ENCODE measurements at regions not wholly inside any gene's neighbourhood (a gene's known extent, or its start where the extent isn't known, plus 50 kb on each side); places are given as distances from the start of the nearest gene placed in this dataset.

DNA sequence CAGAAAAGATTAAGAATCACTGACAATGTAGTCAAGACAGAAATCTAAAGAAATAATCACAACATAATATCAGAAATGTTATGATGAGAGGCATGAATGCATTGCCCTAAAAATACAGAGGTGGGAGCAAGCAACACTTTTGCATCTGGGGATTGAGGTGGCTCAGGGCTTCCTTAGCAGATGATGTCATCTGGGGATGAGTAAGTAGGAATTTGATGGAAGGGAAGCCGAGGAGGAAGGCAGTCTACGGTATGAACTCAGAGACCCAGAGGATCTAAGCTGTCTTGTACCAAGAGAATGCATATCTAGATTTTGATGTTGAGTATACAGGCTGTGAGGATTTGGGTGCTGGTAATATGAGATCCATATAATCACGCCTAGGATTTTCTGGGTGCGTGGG is 193.0 kb upstream of the SNX19 start:
- Histone ChIP-seq H3K27ac (ENCODE audit: low read length) (no peak overlapping the region), H3K4me1 (ENCODE audit: low read length) (0 out of 2 replicates have a peak, but pooled peaks cover 9% of the 10 kb centered on the region), H3K27me3 (ENCODE audit: low read depth, low read length) (peaks cover 13% of the 10 kb centered on the region), H3K4me2 (ENCODE audit: low read length) (no peak overlapping the region), H3K79me2 (ENCODE audit: low read length) (no peaks in the 10 kb centered on the region), H4K20me1 (ENCODE audit: insufficient read depth, low read length) (no peaks in the 10 kb centered on the region), H3K36me3 (replicated peaks; ENCODE audit: low read depth, low read length) (no peaks in the 10 kb centered on the region), H3K4me3 (ENCODE audit: low read length) (no peak overlapping the region), H3K9ac (ENCODE audit: low read length) (no peak overlapping the region), H3K9me3 (ENCODE audit: insufficient read depth, low read length) (no peaks in the 10 kb centered on the region), H2AFZ (ENCODE audit: low read depth, low read length) (no peak overlapping the region)
- TF ChIP-seq, protein P1, sequence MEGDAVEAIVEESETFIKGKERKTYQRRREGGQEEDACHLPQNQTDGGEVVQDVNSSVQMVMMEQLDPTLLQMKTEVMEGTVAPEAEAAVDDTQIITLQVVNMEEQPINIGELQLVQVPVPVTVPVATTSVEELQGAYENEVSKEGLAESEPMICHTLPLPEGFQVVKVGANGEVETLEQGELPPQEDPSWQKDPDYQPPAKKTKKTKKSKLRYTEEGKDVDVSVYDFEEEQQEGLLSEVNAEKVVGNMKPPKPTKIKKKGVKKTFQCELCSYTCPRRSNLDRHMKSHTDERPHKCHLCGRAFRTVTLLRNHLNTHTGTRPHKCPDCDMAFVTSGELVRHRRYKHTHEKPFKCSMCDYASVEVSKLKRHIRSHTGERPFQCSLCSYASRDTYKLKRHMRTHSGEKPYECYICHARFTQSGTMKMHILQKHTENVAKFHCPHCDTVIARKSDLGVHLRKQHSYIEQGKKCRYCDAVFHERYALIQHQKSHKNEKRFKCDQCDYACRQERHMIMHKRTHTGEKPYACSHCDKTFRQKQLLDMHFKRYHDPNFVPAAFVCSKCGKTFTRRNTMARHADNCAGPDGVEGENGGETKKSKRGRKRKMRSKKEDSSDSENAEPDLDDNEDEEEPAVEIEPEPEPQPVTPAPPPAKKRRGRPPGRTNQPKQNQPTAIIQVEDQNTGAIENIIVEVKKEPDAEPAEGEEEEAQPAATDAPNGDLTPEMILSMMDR (IDR thresholded peaks at IDR 0.05; ENCODE audit: low read depth, low read length), result no peak
- TF ChIP-seq EZH2phosphoT487 (IDR thresholded peaks at IDR 0.05; ENCODE audit: low read depth), result no peak

DNA sequence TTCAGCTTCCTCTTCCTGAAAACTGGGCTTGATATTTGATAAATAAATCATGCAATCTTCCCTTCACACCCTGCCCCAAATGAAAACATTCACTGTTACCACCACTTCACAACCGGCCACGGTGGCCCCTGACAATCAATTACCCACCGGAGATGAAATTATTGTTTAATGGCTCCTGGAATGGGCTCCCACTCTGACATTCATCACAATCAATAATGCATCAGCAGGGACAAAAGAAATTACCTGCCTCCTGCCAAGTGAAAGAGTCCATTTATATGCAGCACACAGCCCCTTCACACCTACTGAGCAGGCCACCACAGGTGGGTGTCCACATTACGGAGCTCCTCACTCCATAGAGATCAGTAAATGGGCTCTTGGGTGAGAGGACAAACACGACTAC is 193.5 kb upstream of the SNX19 start:
- Histone ChIP-seq H3K27me3 (ENCODE audit: low read depth, low read length) (peaks cover 10% of the 10 kb centered on the region), H3K4me3 (ENCODE audit: low read length) (no peak overlapping the region), H2AFZ (ENCODE audit: low read depth, low read length) (no peak overlapping the region), H3K9me3 (ENCODE audit: insufficient read depth, low read length) (no peaks in the 10 kb centered on the region), H3K27ac (ENCODE audit: low read length) (no peak overlapping the region), H3K4me1 (ENCODE audit: low read length) (0 out of 2 replicates have a peak, but pooled peaks cover 6% of the 10 kb centered on the region), H3K79me2 (ENCODE audit: low read length) (no peaks in the 10 kb centered on the region), H3K4me2 (ENCODE audit: low read length) (no peak overlapping the region), H3K9ac (ENCODE audit: low read length) (no peak overlapping the region), H3K36me3 (replicated peaks; ENCODE audit: low read depth, low read length) (no peaks in the 10 kb centered on the region), H4K20me1 (ENCODE audit: insufficient read depth, low read length) (no peaks in the 10 kb centered on the region)
- TF ChIP-seq, protein P1 (IDR thresholded peaks at IDR 0.05; ENCODE audit: low read depth, low read length), result no peak
- TF ChIP-seq EZH2phosphoT487 (IDR thresholded peaks at IDR 0.05; ENCODE audit: low read depth), result no peak

DNA sequence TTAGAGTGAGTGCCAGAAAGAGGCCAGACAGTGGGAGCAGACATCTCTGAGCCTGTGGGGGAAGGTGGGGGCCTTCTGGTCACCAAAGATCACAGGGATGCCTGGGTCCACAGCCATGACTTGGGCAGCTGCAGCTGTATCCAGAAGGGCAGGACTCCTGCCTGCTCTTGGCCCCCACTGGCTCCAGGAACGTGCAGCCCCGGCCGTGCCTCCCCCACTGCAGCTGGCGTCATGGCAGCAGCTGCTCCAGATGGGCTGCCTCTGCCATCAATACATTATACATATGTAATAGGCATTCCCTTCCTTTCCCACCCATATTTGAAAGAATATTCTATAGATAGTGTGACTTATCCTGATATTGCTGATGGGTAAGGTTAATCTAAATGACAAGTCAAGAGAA is 195.5 kb upstream of the SNX19 start:
- Histone ChIP-seq H3K27me3 (ENCODE audit: low read depth, low read length) (peaks cover 8% of the 10 kb centered on the region), H3K79me2 (ENCODE audit: low read length) (no peaks in the 10 kb centered on the region)
- TF ChIP-seq, protein P1 (IDR thresholded peaks at IDR 0.05; ENCODE audit: low read depth, low read length), result no peak
- TF ChIP-seq EZH2phosphoT487 (IDR thresholded peaks at IDR 0.05; ENCODE audit: low read depth), result no peak

DNA sequence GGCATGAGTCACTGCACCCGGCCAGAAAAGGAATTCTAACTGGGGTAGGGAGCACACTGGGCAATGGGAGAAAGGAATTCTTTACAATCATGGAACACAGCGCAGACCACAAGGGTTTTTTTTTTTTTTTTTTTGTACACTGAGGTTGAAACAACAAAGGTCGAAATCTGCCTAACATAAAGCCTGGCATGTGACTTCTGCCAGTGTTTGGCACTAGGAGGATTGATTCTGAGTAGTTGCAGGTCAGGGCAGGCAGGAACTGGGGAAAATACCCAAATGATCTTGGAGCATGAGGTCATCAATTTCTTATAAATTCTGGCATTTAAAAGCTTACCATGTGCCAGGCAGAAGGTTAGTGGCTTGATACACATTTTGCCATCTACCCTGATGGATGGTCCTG is 202.0 kb upstream of the SNX19 start:
- Histone ChIP-seq H3K79me2 (ENCODE audit: low read length) (no peaks in the 10 kb centered on the region), H3K4me2 (ENCODE audit: low read length) (no peak overlapping the region), H3K27me3 (ENCODE audit: low read depth, low read length) (peaks cover 3% of the 10 kb centered on the region; the same call in 1 of the 2 replicates), H3K27ac (ENCODE audit: low read length) (no peak overlapping the region), H3K36me3 (replicated peaks; ENCODE audit: low read depth, low read length) (no peaks in the 10 kb centered on the region), H4K20me1 (ENCODE audit: insufficient read depth, low read length) (no peaks in the 10 kb centered on the region), H3K4me3 (ENCODE audit: low read length) (no peak overlapping the region), H3K4me1 (ENCODE audit: low read length) (no peaks in the 10 kb centered on the region), H2AFZ (ENCODE audit: low read depth, low read length) (no peak overlapping the region), H3K9ac (ENCODE audit: low read length) (no peak overlapping the region), H3K9me3 (ENCODE audit: insufficient read depth, low read length) (no peaks in the 10 kb centered on the region)
- TF ChIP-seq, protein P1 (IDR thresholded peaks at IDR 0.05; ENCODE audit: low read depth, low read length), result no peak
- TF ChIP-seq EZH2phosphoT487 (IDR thresholded peaks at IDR 0.05; ENCODE audit: low read depth), result no peak

More for the DNA sequence above, 195.5 kb upstream of the SNX19 start:
- no peaks in the 10 kb centered on the region for H3K4me1 ChIP-seq (ENCODE audit: low read length)
- H3K4me3 ChIP-seq (ENCODE audit: low read length), result no peak overlapping the region
- H3K9ac ChIP-seq (ENCODE audit: low read length), result no peak overlapping the region
- H3K27ac ChIP-seq (ENCODE audit: low read length), result no peak overlapping the region
- H3K4me2 ChIP-seq (ENCODE audit: low read length), result no peak overlapping the region
- H2AFZ ChIP-seq (ENCODE audit: low read depth, low read length), result no peak overlapping the region
- H4K20me1 ChIP-seq (ENCODE audit: insufficient read depth, low read length), result no peaks in the 10 kb centered on the region
- H3K36me3 ChIP-seq (replicated peaks; ENCODE audit: low read depth, low read length), result no peaks in the 10 kb centered on the region
- no peaks in the 10 kb centered on the region for H3K9me3 ChIP-seq (ENCODE audit: insufficient read depth, low read length)

Measured in OCI-LY3 (cell line).